DOHH2 (cell line): ENCODE measurements at regions not wholly inside any gene's neighbourhood (a gene's known extent, or its start where the extent isn't known, plus 50 kb on each side); places are given as distances from the start of the nearest gene placed in this dataset.
"Not testable (repeated sequence)": the region's sequence is repeated elsewhere in the genome, so short reads cannot be mapped to it uniquely, and the experiment has no call there.

Experiments used
- CTCF ChIP-seq: fragments of 200-600 bp; sonication (generic); IDR thresholded peaks from one replicate; pipeline ENCODE4 v1.5.1; 2014; ENCODE audit warnings: antibody characterized with exemption, mild to moderate bottlenecking, low read depth, low read length; ENCODE audit not compliant: poor library complexity, severe bottlenecking
- EZH2phosphoT487 ChIP-seq: fragments of 200-600 bp; sonication (generic); IDR thresholded peaks from 2 replicates; pipeline ENCODE4 v1.6.1; 2017; ENCODE audit warnings: borderline replicate concordance, mild to moderate bottlenecking, antibody characterized with exemption, low read length, moderate library complexity, mixed read lengths

- TF ChIP-seq CTCF, EZH2phosphoT487: not testable (repeated sequence)
These were observed 73.3 kb upstream of the SPRY4 start for GRCh38 chr5:142398011-142398729.
